T-helper 22 cell (primary cell): ENCODE measurements at regions not wholly inside any gene's neighbourhood (a gene's known extent, or its start where the extent isn't known, plus 50 kb on each side); places are given as distances from the start of the nearest gene placed in this dataset.

Source experiments
- DNase-seq: peaks from one replicate; pipeline ENCODE4 v3.0.0-alpha.2; 2020; ENCODE audit warnings: low read depth

GRCh38 chrX:2608638-2609430 is 82.3 kb upstream of the CD99 start:
- DNase-seq = peak; percentile 76

GRCh38 chrX:2607113-2607512 is 84.0 kb upstream of the CD99 start:
- DNase-seq = no peak

GRCh38 chrX:2600564-2600963 is 90.5 kb upstream of the CD99 start:
- no peak for DNase-seq

GRCh38 chrX:2596555-2597255 is 94.4 kb upstream of the CD99 start:
- no peak for DNase-seq

GRCh38 chrX:2596045-2596444 is 95.0 kb upstream of the CD99 start:
- no peak for DNase-seq

- DNase-seq = no peak
Measured at GRCh38 chrX:2595258-2595657, 94.5 kb upstream of the DHRSX start.

GRCh38 chrX:2594491-2594890 is 93.7 kb upstream of the DHRSX start:
- DNase-seq = no peak

GRCh38 chrX:2592279-2592678 is 91.5 kb upstream of the DHRSX start:
- no peak for DNase-seq

GRCh38 chrX:2589186-2590020 is 88.6 kb upstream of the DHRSX start:
- DNase-seq = no peak

GRCh38 chrX:2588049-2588448 is 87.3 kb upstream of the DHRSX start:
- DNase-seq = no peak

- DNase-seq = no peak
Measured at GRCh38 chrX:2587146-2587545, 86.4 kb upstream of the DHRSX start.

GRCh38 chrX:2585158-2585470 is 84.3 kb upstream of the DHRSX start:
- no peak for DNase-seq

- no peak for DNase-seq
Measured at GRCh38 chrX:2584251-2585157, 83.7 kb upstream of the DHRSX start.

- DNase-seq = no peak
Measured at GRCh38 chrX:2583194-2584162, 82.7 kb upstream of the DHRSX start.

- DNase-seq = no peak
Measured at GRCh38 chrX:2582667-2583066, 81.9 kb upstream of the DHRSX start.

GRCh38 chrX:2581296-2581695 is 80.5 kb upstream of the DHRSX start:
- no peak for DNase-seq

GRCh38 chrX:2578864-2579263 is 78.1 kb upstream of the DHRSX start:
- no peak for DNase-seq

GRCh38 chrX:2577844-2578466 is 77.2 kb upstream of the DHRSX start:
- DNase-seq = no peak

- DNase-seq = no peak
Measured at GRCh38 chrX:2576793-2577192, 76.0 kb upstream of the DHRSX start.

- no peak for DNase-seq
Measured at GRCh38 chrX:2574271-2574670, 73.5 kb upstream of the DHRSX start.
